ENCODE measurements at regions not wholly inside any gene's neighbourhood (a gene's known extent, or its start where the extent isn't known, plus 50 kb on each side); places are given as distances from the start of the nearest gene placed in this dataset.
"Not testable (repeated sequence)": the region's sequence is repeated elsewhere in the genome, so short reads cannot be mapped to it uniquely, and the experiment has no call there.

- DNase-seq: peak in 1 of 56 donors; percentile 9
These were observed 982.0 kb upstream of the ARRDC3 start for GRCh38 chr5:92364986-92365550.

- no peak for DNase-seq
These were observed 970.3 kb upstream of the ARRDC3 start for GRCh38 chr5:92353107-92354030.

- DNase-seq: no peak
These were observed 954.7 kb upstream of the ARRDC3 start for GRCh38 chr5:92337772-92338234.

GRCh38 chr5:92332039-92332438, 948.9 kb upstream of the ARRDC3 start:
- no peak for DNase-seq

- DNase-seq: no peak
These were observed 947.2 kb upstream of the ARRDC3 start for GRCh38 chr5:92330365-92330764.

- DNase-seq: no peak
These were observed 946.6 kb upstream of the ARRDC3 start for GRCh38 chr5:92329759-92330158.

- no peak for DNase-seq
These were observed 945.6 kb upstream of the ARRDC3 start for GRCh38 chr5:92328584-92329259.

- no peak for DNase-seq
These were observed 937.3 kb upstream of the ARRDC3 start for GRCh38 chr5:92320446-92320845.

GRCh38 chr5:92313385-92313784, 930.3 kb upstream of the ARRDC3 start:
- no peak for DNase-seq

- DNase-seq: no peak
These were observed 926.3 kb upstream of the ARRDC3 start for GRCh38 chr5:92309336-92309991.

GRCh38 chr5:92308679-92309078, 925.6 kb upstream of the ARRDC3 start:
- DNase-seq: no peak

- DNase-seq: not testable (repeated sequence)
These were observed 919.2 kb upstream of the ARRDC3 start for GRCh38 chr5:92302356-92302755.

GRCh38 chr5:92283521-92283920, 900.4 kb upstream of the ARRDC3 start:
- no peak for DNase-seq

GRCh38 chr5:92271750-92272149, 888.6 kb upstream of the ARRDC3 start:
- not testable (repeated sequence) for DNase-seq

GRCh38 chr5:92268343-92268742, 885.2 kb upstream of the ARRDC3 start:
- DNase-seq: no peak

- DNase-seq: no peak
These were observed 884.7 kb upstream of the ARRDC3 start for GRCh38 chr5:92267830-92268229.

- DNase-seq: no peak
These were observed 882.7 kb upstream of the ARRDC3 start for GRCh38 chr5:92265804-92266203.

- not testable (repeated sequence) for DNase-seq
These were observed 872.5 kb upstream of the ARRDC3 start for GRCh38 chr5:92255605-92256004.

GRCh38 chr5:92248518-92248917, 865.4 kb upstream of the ARRDC3 start:
- DNase-seq: no peak

- no peak for DNase-seq
These were observed 859.1 kb upstream of the ARRDC3 start for GRCh38 chr5:92242170-92242569.

- DNase-seq: no peak
These were observed 854.8 kb upstream of the ARRDC3 start for GRCh38 chr5:92237896-92238295.

GRCh38 chr5:92222449-92222848, 839.3 kb upstream of the ARRDC3 start:
- no peak for DNase-seq

All from nucleus accumbens (tissue), 56 donors.